SK-N-MC (cell line): ENCODE measurements at regions not wholly inside any gene's neighbourhood (a gene's known extent, or its start where the extent isn't known, plus 50 kb on each side); places are given as distances from the start of the nearest gene placed in this dataset.

Experiments used
- EZH2 ChIP-seq: fragments of 200-600 bp; sonication (generic); IDR thresholded peaks from one replicate; pipeline ENCODE4 v1.6.1; 2017; ENCODE audit warnings: antibody characterized with exemption
- FOXP2 ChIP-seq: optimal IDR thresholded peaks from 2 replicates; pipeline ENCODE3; 2011; ENCODE audit warnings: mild to moderate bottlenecking, moderate library complexity; ENCODE audit not compliant: insufficient read depth; ENCODE audit errors: extremely low read length, control extremely low read depth
- POLR2AphosphoS5 ChIP-seq: IDR thresholded peaks from 2 replicates; pipeline ENCODE4 v1.6.1; 2012; ENCODE audit warnings: mild to moderate bottlenecking, low read depth, low read length, borderline replicate concordance

DNA sequence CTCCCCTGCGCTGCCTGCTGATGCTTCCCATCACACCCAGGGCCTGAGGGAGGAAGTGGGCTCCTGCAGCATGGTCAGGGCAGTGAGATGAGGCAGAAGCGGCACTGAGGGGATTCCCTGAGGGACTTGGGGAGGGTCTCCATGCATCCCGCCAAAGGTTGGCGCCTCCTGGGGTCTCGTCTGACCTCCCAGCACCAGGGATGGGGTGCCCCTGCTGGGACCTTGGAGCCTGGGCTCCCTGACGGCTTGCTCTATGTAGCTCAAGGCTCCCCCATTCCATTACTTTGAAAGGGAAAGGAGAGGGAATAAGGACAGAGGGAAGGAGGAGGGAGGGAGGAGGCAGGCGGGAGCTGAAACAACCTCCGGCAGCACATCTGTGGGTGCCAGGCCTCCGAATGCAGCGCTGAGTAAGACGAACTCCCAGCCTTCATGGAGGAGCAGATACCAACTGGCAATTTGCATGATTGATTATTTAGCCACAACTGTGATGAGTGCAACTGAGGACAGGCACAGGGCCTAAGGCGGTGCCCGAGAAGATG lies 259.3 kb downstream of the ERMARD start:
- TF ChIP-seq POLR2AphosphoS5 (no peak), EZH2 (no peak), FOXP2 (no peak)
